ENCODE measurements at regions not wholly inside any gene's neighbourhood (a gene's known extent, or its start where the extent isn't known, plus 50 kb on each side); places are given as distances from the start of the nearest gene placed in this dataset.

- TF ChIP-seq, protein P1, sequence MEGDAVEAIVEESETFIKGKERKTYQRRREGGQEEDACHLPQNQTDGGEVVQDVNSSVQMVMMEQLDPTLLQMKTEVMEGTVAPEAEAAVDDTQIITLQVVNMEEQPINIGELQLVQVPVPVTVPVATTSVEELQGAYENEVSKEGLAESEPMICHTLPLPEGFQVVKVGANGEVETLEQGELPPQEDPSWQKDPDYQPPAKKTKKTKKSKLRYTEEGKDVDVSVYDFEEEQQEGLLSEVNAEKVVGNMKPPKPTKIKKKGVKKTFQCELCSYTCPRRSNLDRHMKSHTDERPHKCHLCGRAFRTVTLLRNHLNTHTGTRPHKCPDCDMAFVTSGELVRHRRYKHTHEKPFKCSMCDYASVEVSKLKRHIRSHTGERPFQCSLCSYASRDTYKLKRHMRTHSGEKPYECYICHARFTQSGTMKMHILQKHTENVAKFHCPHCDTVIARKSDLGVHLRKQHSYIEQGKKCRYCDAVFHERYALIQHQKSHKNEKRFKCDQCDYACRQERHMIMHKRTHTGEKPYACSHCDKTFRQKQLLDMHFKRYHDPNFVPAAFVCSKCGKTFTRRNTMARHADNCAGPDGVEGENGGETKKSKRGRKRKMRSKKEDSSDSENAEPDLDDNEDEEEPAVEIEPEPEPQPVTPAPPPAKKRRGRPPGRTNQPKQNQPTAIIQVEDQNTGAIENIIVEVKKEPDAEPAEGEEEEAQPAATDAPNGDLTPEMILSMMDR (IDR thresholded peaks at IDR 0.05; ENCODE audit: insufficient read depth, low read length), result no peak
- no peak for TF ChIP-seq GABPA (IDR thresholded peaks at IDR 0.05; ENCODE audit: low read depth)
- TF ChIP-seq, protein P2, sequence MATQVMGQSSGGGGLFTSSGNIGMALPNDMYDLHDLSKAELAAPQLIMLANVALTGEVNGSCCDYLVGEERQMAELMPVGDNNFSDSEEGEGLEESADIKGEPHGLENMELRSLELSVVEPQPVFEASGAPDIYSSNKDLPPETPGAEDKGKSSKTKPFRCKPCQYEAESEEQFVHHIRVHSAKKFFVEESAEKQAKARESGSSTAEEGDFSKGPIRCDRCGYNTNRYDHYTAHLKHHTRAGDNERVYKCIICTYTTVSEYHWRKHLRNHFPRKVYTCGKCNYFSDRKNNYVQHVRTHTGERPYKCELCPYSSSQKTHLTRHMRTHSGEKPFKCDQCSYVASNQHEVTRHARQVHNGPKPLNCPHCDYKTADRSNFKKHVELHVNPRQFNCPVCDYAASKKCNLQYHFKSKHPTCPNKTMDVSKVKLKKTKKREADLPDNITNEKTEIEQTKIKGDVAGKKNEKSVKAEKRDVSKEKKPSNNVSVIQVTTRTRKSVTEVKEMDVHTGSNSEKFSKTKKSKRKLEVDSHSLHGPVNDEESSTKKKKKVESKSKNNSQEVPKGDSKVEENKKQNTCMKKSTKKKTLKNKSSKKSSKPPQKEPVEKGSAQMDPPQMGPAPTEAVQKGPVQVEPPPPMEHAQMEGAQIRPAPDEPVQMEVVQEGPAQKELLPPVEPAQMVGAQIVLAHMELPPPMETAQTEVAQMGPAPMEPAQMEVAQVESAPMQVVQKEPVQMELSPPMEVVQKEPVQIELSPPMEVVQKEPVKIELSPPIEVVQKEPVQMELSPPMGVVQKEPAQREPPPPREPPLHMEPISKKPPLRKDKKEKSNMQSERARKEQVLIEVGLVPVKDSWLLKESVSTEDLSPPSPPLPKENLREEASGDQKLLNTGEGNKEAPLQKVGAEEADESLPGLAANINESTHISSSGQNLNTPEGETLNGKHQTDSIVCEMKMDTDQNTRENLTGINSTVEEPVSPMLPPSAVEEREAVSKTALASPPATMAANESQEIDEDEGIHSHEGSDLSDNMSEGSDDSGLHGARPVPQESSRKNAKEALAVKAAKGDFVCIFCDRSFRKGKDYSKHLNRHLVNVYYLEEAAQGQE (IDR thresholded peaks at IDR 0.05; ENCODE audit: insufficient replicate concordance, low read depth), result no peak
- TF ChIP-seq SPI1 (IDR thresholded peaks at IDR 0.05; ENCODE audit: borderline replicate concordance, low read depth), result no peak
Observed at GRCh38 chr2:235162082-235162836, 210.4 kb downstream of the SH3BP4 start.
